Liver (tissue), 8 donors: ENCODE measurements at regions not wholly inside any gene's neighbourhood (a gene's known extent, or its start where the extent isn't known, plus 50 kb on each side); places are given as distances from the start of the nearest gene placed in this dataset.

Experiments used
- DNase-seq: peaks from one replicate; pipeline ENCODE4 v3.0.0-alpha.2; 2017; ENCODE audit warnings: low spot score
- H3K27ac ChIP-seq, 2 donors: one replicate each; pipeline ENCODE4 v1.7.0; 2013; ENCODE audit warnings: inconsistent platforms in 2 of 2, low read length in 2 of 2, control low read depth in 1 of 2, low read depth in 1 of 2, mild to moderate bottlenecking in 1 of 2
- H3K27me3 ChIP-seq, 4 donors: one replicate each; pipeline versions ENCODE4 v1.6.1 to v1.7.0; 2013; ENCODE audit warnings: low read length in 3 of 4, inconsistent platforms in 1 of 4, mild to moderate bottlenecking in 1 of 4, moderate library complexity in 1 of 4; ENCODE audit not compliant: control insufficient read depth in 4 of 4, insufficient read depth in 4 of 4
- H3K36me3 ChIP-seq, 4 donors: one replicate each; pipeline versions ENCODE4 v1.6.1 to v1.7.0; 2013; ENCODE audit warnings: low read length in 3 of 4, mild to moderate bottlenecking in 3 of 4, low read depth in 1 of 4, moderate library complexity in 1 of 4; ENCODE audit not compliant: control insufficient read depth in 4 of 4, insufficient read depth in 3 of 4
- H3K4me1 ChIP-seq, 4 donors: one replicate each; pipeline versions ENCODE4 v1.6.1 to v1.7.0; 2013; ENCODE audit warnings: low read length in 3 of 4, mild to moderate bottlenecking in 3 of 4, moderate library complexity in 1 of 4; ENCODE audit not compliant: control insufficient read depth in 4 of 4, insufficient read depth in 4 of 4
- H3K4me3 ChIP-seq, 3 donors: one replicate each; pipeline versions ENCODE4 v1.6.1 to v1.7.0; 2013; ENCODE audit warnings: low read length in 3 of 3, control low read depth in 1 of 3, low read depth in 1 of 3, mild to moderate bottlenecking in 1 of 3
- H3K9ac ChIP-seq, 2 donors: one replicate each; pipeline ENCODE4 v1.7.0; 2013; ENCODE audit warnings: low read length in 2 of 2, mild to moderate bottlenecking in 2 of 2, moderate library complexity in 2 of 2, control low read depth in 1 of 2, low read depth in 1 of 2
- H3K9me3 ChIP-seq, 4 donors: one replicate each; pipeline versions ENCODE4 v1.6.1 to v1.7.0; 2013; ENCODE audit warnings: low read length in 3 of 4; ENCODE audit not compliant: control insufficient read depth in 4 of 4
- EGR1 ChIP-seq, 2 donors: IDR thresholded peaks; 2 replicates each; pipeline ENCODE4 v1.6.1; 2016 to 2018; ENCODE audit warnings: antibody characterized with exemption in 2 of 2, low read depth in 2 of 2
- FOXA1 ChIP-seq: IDR thresholded peaks from 2 replicates; pipeline ENCODE4 v1.6.1; 2016; ENCODE audit warnings: antibody characterized with exemption
- FOXA2 ChIP-seq: IDR thresholded peaks from 2 replicates; pipeline ENCODE4 v1.6.1; 2016; ENCODE audit warnings: antibody characterized with exemption
- GABPA ChIP-seq, 2 donors: IDR thresholded peaks in 1 of 2; conservative IDR thresholded peaks in 1 of 2; 2 replicates each; pipeline ENCODE4 v1.6.1; 2016; ENCODE audit warnings: antibody characterized with exemption in 2 of 2, mild to moderate bottlenecking in 1 of 2, moderate library complexity in 1 of 2
- HNF4A ChIP-seq, 2 donors: conservative IDR thresholded peaks; 2 replicates each; pipeline ENCODE4 v1.6.1; 2016; ENCODE audit warnings: antibody characterized with exemption in 2 of 2, mild to moderate bottlenecking in 2 of 2
- HNF4G ChIP-seq: IDR thresholded peaks from 2 replicates; pipeline ENCODE4 v1.6.1; 2016; ENCODE audit warnings: antibody characterized with exemption
- JUND ChIP-seq, 2 donors: IDR thresholded peaks; 2 replicates each; pipeline ENCODE4 v1.6.1; 2016; ENCODE audit warnings: antibody characterized with exemption in 2 of 2
- NR2F2 ChIP-seq: IDR thresholded peaks from 2 replicates; pipeline ENCODE4 v1.6.1; 2016; ENCODE audit warnings: antibody characterized with exemption
- RAD21 ChIP-seq, 2 donors: IDR thresholded peaks; 2 replicates each; pipeline ENCODE4 v1.6.1; 2016; ENCODE audit warnings: antibody characterized with exemption in 2 of 2, mild to moderate bottlenecking in 2 of 2
- RXRA ChIP-seq, 2 donors: IDR thresholded peaks; 2 replicates each; pipeline ENCODE4 v1.6.1; 2017 to 2018; ENCODE audit warnings: antibody characterized with exemption in 2 of 2, mild to moderate bottlenecking in 1 of 2
- YY1 ChIP-seq: IDR thresholded peaks from 2 replicates; pipeline ENCODE4 v1.6.1; 2016; ENCODE audit warnings: antibody characterized with exemption, mild to moderate bottlenecking
- WGBS: extraction: QIAGEN DNeasy Blood & Tissue Kit; methylation state at CpG from one replicate; pipeline ENCODE4 v1.1.7; 2013; 5-methylcytosine and 5-hydroxymethylcytosine counted together
- TF ChIP-seq, protein P1 (sequence below): IDR thresholded peaks from 2 replicates; pipeline ENCODE4 v1.6.1; 2016; ENCODE audit warnings: antibody characterized with exemption, mild to moderate bottlenecking
- TF ChIP-seq, protein P2 (sequence below): IDR thresholded peaks from 2 replicates; pipeline ENCODE4 v1.6.1; 2016; ENCODE audit warnings: antibody characterized with exemption
- TF ChIP-seq, protein P3 (sequence below): IDR thresholded peaks from 2 replicates; pipeline ENCODE4 v1.6.1; 2016; ENCODE audit warnings: antibody characterized with exemption
- TF ChIP-seq, protein P4 (sequence below): IDR thresholded peaks from 2 replicates; pipeline ENCODE4 v1.6.1; 2016; ENCODE audit warnings: antibody characterized with exemption
- TF ChIP-seq, protein P5 (sequence below): fragments of 150-350 bp; IDR thresholded peaks from 2 replicates; pipeline ENCODE4 v1.5.1; 2017; ENCODE audit warnings: improper control_type of control experiment, low read depth, low read length; ENCODE audit not compliant: missing input control
- donor health status: healthy.
- donor health status: healthy.
- donor health status: healthy.
- donor health status: healthy.
- donor health status: healthy.

DNA sequence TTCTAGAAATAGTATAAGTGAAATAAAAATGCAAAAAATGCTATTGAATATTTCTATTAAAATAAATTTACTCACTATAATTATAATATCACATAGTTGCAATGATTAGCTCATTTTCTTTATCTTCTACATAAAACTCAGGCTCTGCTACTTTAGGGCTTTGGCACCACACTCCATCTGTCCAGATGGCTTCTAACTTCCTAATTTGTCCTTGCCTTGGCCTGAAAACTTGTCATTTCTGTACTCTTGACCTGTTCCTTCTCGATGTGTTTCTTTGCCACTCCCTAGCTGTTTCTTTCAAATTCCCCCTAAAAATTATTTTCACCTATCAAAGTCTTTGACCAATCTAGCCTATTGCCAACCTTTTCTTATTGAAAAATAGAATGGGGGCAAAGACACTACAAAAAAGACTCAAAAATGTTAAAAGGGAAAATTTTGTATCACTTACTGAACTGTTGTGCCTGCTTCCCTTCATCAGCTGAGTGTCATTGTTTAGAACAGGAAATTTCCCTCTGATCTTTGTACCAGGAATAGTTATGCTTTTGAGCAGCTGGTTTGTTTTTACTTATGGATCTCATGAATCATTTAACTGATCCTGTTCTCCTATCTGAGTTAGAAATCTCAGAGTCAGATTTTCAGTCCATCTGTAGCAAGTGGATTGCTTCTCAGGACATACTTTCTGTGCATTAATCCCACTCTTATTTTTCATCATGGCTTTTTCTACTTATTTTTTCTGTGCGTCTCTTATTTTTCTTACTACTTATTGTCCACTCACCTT is 279.2 kb upstream of the CNR1 start:
- no peaks in the 10 kb centered on the region for H3K36me3 ChIP-seq
- no peak for TF ChIP-seq JUND (IDR thresholded peaks at IDR 0.05)
- TF ChIP-seq, protein P1, sequence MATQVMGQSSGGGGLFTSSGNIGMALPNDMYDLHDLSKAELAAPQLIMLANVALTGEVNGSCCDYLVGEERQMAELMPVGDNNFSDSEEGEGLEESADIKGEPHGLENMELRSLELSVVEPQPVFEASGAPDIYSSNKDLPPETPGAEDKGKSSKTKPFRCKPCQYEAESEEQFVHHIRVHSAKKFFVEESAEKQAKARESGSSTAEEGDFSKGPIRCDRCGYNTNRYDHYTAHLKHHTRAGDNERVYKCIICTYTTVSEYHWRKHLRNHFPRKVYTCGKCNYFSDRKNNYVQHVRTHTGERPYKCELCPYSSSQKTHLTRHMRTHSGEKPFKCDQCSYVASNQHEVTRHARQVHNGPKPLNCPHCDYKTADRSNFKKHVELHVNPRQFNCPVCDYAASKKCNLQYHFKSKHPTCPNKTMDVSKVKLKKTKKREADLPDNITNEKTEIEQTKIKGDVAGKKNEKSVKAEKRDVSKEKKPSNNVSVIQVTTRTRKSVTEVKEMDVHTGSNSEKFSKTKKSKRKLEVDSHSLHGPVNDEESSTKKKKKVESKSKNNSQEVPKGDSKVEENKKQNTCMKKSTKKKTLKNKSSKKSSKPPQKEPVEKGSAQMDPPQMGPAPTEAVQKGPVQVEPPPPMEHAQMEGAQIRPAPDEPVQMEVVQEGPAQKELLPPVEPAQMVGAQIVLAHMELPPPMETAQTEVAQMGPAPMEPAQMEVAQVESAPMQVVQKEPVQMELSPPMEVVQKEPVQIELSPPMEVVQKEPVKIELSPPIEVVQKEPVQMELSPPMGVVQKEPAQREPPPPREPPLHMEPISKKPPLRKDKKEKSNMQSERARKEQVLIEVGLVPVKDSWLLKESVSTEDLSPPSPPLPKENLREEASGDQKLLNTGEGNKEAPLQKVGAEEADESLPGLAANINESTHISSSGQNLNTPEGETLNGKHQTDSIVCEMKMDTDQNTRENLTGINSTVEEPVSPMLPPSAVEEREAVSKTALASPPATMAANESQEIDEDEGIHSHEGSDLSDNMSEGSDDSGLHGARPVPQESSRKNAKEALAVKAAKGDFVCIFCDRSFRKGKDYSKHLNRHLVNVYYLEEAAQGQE, result no peak
- H3K4me3 ChIP-seq, result no peak overlapping the region
- no peak overlapping the region for H3K9ac ChIP-seq
- H3K27me3 ChIP-seq, result no peaks in the 10 kb centered on the region
- no peaks in the 10 kb centered on the region for H3K9me3 ChIP-seq
- no peak for DNase-seq
- 72% methylated on average over 2 of the region's 2 CpGs for WGBS
- H3K4me1 ChIP-seq, result no peaks in the 10 kb centered on the region
- no peak overlapping the region for H3K27ac ChIP-seq

DNA sequence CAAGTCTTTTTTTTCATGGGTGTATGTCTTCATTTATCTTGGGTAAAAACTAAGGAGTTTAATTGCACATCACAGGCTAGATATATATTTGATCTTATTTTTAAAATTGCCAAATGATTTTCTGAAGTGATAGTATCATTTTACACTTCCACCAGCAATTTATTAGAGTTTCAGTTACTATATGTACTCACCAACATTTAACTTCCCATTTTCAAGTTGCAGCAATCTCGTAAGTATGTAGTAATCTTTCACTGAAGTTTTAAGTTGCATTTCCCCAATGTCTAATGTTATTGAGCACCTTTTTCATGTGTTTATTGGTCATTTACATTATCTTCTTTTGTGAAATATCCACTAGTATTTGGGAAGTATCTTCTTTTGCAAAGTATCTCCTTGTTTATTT is 277.4 kb upstream of the CNR1 start:
- DNase-seq, result no peak
- H3K36me3 ChIP-seq, result no peaks in the 10 kb centered on the region
- no peak overlapping the region for H3K4me3 ChIP-seq
- no peaks in the 10 kb centered on the region for H3K9me3 ChIP-seq
- H3K27me3 ChIP-seq, result no peaks in the 10 kb centered on the region
- no peaks in the 10 kb centered on the region for H3K4me1 ChIP-seq
- no peak overlapping the region for H3K27ac ChIP-seq
- no peak for TF ChIP-seq EGR1 (IDR thresholded peaks at IDR 0.05; ENCODE audit: low read depth in 2 of 2)
- no peak for TF ChIP-seq HNF4G
- no peak for TF ChIP-seq YY1
- TF ChIP-seq, protein P2, sequence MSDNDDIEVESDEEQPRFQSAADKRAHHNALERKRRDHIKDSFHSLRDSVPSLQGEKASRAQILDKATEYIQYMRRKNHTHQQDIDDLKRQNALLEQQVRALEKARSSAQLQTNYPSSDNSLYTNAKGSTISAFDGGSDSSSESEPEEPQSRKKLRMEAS, result no peak
- TF ChIP-seq, protein P3, sequence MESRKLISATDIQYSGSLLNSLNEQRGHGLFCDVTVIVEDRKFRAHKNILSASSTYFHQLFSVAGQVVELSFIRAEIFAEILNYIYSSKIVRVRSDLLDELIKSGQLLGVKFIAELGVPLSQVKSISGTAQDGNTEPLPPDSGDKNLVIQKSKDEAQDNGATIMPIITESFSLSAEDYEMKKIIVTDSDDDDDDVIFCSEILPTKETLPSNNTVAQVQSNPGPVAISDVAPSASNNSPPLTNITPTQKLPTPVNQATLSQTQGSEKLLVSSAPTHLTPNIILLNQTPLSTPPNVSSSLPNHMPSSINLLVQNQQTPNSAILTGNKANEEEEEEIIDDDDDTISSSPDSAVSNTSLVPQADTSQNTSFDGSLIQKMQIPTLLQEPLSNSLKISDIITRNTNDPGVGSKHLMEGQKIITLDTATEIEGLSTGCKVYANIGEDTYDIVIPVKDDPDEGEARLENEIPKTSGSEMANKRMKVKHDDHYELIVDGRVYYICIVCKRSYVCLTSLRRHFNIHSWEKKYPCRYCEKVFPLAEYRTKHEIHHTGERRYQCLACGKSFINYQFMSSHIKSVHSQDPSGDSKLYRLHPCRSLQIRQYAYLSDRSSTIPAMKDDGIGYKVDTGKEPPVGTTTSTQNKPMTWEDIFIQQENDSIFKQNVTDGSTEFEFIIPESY, result no peak
- no peak for TF ChIP-seq RXRA (IDR thresholded peaks at IDR 0.05)
- no peak for TF ChIP-seq FOXA1
- no peak for TF ChIP-seq FOXA2
- no peak for TF ChIP-seq RAD21 (IDR thresholded peaks at IDR 0.05)
- TF ChIP-seq, protein P1, result no peak
- TF ChIP-seq HNF4A (conservative IDR thresholded peaks at IDR 0.05), result no peak
- no peak for TF ChIP-seq GABPA (IDR thresholded peaks at IDR 0.05 in 1 of 2, conservative IDR thresholded peaks at IDR 0.05 in 1 of 2)
- TF ChIP-seq, protein P4, sequence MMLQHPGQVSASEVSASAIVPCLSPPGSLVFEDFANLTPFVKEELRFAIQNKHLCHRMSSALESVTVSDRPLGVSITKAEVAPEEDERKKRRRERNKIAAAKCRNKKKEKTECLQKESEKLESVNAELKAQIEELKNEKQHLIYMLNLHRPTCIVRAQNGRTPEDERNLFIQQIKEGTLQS, result no peak
- no peak for TF ChIP-seq NR2F2
- TF ChIP-seq, protein P5, sequence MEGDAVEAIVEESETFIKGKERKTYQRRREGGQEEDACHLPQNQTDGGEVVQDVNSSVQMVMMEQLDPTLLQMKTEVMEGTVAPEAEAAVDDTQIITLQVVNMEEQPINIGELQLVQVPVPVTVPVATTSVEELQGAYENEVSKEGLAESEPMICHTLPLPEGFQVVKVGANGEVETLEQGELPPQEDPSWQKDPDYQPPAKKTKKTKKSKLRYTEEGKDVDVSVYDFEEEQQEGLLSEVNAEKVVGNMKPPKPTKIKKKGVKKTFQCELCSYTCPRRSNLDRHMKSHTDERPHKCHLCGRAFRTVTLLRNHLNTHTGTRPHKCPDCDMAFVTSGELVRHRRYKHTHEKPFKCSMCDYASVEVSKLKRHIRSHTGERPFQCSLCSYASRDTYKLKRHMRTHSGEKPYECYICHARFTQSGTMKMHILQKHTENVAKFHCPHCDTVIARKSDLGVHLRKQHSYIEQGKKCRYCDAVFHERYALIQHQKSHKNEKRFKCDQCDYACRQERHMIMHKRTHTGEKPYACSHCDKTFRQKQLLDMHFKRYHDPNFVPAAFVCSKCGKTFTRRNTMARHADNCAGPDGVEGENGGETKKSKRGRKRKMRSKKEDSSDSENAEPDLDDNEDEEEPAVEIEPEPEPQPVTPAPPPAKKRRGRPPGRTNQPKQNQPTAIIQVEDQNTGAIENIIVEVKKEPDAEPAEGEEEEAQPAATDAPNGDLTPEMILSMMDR, result no peak
- no peak for TF ChIP-seq JUND (IDR thresholded peaks at IDR 0.05)
- no peak overlapping the region for H3K9ac ChIP-seq
- 70% methylated on average over 1 of the region's 1 CpG for WGBS
